Astrocyte of the cerebellum (primary cell): ENCODE measurements at regions not wholly inside any gene's neighbourhood (a gene's known extent, or its start where the extent isn't known, plus 50 kb on each side); places are given as distances from the start of the nearest gene placed in this dataset.
A peak's percentile ranks its signal among the peaks of the same experiment; 100 is the strongest.

Source experiments
- DNase-seq: peaks from one replicate; pipeline ENCODE4 v3.0.0-alpha.2; 2011; ENCODE audit warnings: low read depth
- H3K4me3 ChIP-seq: 2 replicates; pipeline ENCODE4 v1.5.1; 2011; ENCODE audit warnings: mild to moderate bottlenecking, low read depth, low read length, moderate library complexity
- in situ Hi-C: cut with HindIII; loops from 2 replicates; pipeline ENCODE4 v1.10.0; 2017; ENCODE audit warnings: low sequenced_read_pairs
- TF ChIP-seq, protein P1 (sequence below): IDR thresholded peaks from 2 replicates; pipeline ENCODE4 v1.5.1; 2012; ENCODE audit warnings: low read length, low read depth, moderate library complexity, mild to moderate bottlenecking; ENCODE audit errors: missing control alignments

DNA sequence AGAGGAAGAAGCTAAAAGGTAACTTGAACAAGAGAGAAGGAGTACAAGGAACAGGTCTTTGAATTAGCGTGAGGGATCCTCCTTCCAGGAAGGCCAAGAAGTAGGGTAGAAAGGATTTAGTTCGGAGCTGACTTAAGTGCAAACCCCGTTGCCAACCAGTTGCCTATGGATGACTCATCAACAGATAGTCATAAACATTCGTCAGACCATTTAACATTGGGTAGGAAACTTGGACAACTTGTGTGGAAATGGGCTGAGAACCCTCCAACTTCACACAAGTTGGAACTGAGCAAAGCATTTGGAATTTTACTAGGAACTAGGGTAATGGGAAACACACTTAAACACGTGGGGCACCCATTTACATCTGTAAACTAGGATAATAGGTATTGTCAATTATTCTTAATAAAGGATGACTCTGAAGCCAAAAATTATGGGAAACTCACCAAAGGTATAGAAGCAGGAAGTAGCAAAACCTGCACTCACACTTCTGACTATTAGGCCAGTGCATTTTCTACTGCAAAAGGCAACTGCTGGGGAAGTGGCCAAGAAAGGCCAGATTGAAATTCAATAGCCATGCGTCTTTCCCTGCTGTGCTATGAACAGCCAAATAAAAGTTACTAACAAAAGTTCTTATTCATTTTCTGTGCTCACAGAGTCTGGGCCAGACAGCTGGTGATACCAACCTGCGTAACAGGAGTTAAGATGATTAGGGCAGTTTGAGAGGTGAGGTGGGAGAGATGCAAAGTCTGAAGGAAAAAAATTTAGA lies 174.5 kb upstream of the TMC3 start:
- DNase-seq = no peak
- no peak overlapping the region for H3K4me3 ChIP-seq
- TF ChIP-seq, protein P1, sequence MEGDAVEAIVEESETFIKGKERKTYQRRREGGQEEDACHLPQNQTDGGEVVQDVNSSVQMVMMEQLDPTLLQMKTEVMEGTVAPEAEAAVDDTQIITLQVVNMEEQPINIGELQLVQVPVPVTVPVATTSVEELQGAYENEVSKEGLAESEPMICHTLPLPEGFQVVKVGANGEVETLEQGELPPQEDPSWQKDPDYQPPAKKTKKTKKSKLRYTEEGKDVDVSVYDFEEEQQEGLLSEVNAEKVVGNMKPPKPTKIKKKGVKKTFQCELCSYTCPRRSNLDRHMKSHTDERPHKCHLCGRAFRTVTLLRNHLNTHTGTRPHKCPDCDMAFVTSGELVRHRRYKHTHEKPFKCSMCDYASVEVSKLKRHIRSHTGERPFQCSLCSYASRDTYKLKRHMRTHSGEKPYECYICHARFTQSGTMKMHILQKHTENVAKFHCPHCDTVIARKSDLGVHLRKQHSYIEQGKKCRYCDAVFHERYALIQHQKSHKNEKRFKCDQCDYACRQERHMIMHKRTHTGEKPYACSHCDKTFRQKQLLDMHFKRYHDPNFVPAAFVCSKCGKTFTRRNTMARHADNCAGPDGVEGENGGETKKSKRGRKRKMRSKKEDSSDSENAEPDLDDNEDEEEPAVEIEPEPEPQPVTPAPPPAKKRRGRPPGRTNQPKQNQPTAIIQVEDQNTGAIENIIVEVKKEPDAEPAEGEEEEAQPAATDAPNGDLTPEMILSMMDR = no peak
- in situ Hi-C loops = no loop called here

DNA sequence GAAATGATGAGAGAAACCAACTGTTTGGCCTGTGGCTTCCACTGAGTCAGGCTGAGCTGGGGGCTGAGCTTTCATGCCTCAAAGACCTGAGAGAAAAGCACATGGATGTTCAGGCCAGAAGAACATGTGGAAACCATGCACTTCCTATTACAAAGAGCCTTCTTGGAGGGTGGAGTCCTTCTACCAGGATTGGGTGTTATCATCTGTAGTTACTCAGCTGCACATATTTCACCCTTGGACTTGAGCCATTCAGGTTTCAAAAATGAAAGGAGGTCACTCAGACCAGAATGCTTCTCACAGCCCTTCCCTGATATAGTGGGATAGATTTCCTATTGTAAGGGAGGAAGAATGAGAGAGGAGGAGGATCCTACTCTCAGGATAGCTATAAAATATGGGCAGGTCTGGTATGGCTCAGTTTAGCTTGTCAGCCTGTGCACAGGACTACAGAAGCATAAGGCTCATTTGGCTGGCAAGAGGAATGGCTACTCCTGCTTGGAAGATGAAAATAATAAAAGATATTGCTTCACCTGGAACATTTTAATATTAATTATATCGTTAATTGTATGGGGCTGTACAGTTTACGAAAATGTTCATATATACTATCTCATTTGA lies 173.6 kb upstream of the TMC3 start:
- H3K4me3 ChIP-seq = no peak overlapping the region
- TF ChIP-seq, protein P1 = no peak
- in situ Hi-C loops = no loop called here
- DNase-seq = no peak

DNA sequence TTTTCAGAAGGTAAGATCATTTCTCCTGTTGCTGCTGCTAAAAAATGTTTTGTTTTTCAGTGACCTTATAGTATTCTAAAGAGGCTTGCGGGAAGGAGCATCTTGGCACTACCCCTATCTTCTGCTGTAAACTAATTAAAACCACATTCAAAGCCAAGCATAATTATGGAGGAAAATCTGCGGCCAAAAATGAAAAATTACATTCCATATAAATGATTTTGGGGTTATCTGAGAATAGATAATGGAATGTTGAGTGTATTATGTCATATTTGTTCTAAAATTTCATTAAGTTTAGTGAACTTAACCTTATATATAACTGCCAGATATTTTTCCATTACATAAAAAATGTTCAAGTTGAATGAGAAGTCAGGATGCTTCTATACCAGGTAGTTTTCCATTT lies 170.4 kb upstream of the TMC3 start:
- in situ Hi-C loops = no loop called here
- DNase-seq = no peak
- H3K4me3 ChIP-seq = no peak overlapping the region
- TF ChIP-seq, protein P1 = no peak

DNA sequence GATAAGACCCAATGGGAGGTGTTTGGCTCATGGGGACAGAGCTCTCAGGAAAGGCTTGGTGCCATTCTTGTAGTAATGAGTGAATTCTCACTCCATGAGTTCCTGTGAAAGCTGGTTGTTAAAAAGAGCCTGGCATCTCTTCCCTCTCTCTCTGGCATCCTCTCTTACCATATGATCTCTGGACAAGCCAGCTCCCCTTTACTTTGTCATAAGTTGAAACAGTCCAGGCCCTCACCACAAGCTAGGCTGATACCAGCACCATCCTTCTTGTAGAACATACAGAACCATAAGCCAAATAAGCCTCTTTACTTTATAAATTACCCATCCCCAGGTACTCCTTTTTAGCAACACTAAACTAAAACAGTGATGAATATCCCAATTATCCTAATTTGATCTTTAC lies 166.9 kb upstream of the TMC3 start:
- no peak overlapping the region for H3K4me3 ChIP-seq
- DNase-seq = no peak
- in situ Hi-C loops = no loop called here
- TF ChIP-seq, protein P1 = no peak

DNA sequence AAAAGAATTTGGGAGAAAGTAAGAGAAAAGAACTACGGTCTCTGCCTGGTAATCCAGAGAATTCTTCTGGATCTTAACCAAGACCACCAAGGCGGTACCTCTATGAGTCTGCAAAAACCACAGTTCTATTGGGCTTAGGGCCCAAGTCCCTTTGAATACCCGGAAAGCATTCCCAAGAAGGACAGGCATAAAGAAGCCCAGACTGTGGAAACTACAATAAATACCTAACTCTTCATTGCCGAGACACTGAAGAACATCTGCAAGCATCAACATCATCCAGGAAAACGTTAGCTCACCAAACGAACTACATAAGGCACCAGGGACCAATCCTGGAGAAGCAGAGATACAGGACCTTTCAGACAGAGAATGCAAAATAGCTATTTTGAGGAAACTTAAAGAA lies 162.3 kb upstream of the TMC3 start:
- no peak overlapping the region for H3K4me3 ChIP-seq
- in situ Hi-C loops = no loop called here
- TF ChIP-seq, protein P1 = no peak
- peak; percentile 8 for DNase-seq

DNA sequence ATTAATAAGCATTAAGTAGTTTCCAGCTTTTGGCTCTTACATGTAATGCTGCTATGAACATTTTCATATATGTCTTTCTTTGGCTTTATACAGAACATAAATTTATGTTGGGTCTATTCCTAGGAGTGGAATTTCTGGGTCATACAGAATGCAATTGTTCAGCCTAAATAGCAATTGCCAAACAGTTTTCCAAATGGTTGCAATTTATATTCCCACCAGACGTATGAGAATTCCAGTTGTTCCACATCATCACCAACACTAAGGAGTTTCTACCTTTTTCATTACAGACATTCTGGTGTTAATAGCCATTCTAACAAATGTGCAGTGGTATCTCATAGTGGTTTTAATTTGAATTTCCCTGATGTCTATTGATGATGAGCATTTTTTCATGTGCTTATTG lies 160.1 kb upstream of the TMC3 start:
- TF ChIP-seq, protein P1 = no peak
- no peak for DNase-seq
- in situ Hi-C loops = no loop called here
- H3K4me3 ChIP-seq = no peak overlapping the region
